GM18873 (cell line): ENCODE measurements at regions not wholly inside any gene's neighbourhood (a gene's known extent, or its start where the extent isn't known, plus 50 kb on each side); places are given as distances from the start of the nearest gene placed in this dataset.
"Not testable (repeated sequence)": the region's sequence is repeated elsewhere in the genome, so short reads cannot be mapped to it uniquely, and the experiment has no call there.

ENCODE experiments used
- ATAC-seq: cut with Tn5 transposase; IDR thresholded peaks from one replicate; pipeline ENCODE4 v1.9.1; 2021; ENCODE audit warnings: mild to moderate bottlenecking, moderate library complexity, moderate number of reproducible peaks; ENCODE audit not compliant: unreplicated experiment, low FRiP score

GRCh38 chr12:102299731-102300130 lies 102.1 kb upstream of the PMCH start:
- no peak for ATAC-seq

- ATAC-seq = no peak
These were observed 100.4 kb upstream of the PMCH start for GRCh38 chr12:102298022-102298421.

- no peak for ATAC-seq
These were observed 99.8 kb upstream of the PMCH start for GRCh38 chr12:102297412-102297811.

GRCh38 chr12:102294568-102294967 lies 96.9 kb upstream of the PMCH start:
- ATAC-seq = no peak

GRCh38 chr12:102291498-102292440 lies 94.1 kb upstream of the PMCH start:
- ATAC-seq = not testable (repeated sequence)

GRCh38 chr12:102289702-102290101 lies 92.1 kb upstream of the PMCH start:
- ATAC-seq = not testable (repeated sequence)

GRCh38 chr12:102281231-102281630 lies 83.6 kb upstream of the PMCH start:
- no peak for ATAC-seq

- ATAC-seq = not testable (repeated sequence)
These were observed 58.1 kb upstream of the PMCH start for GRCh38 chr12:102255687-102256086.

- not testable (repeated sequence) for ATAC-seq
These were observed 53.4 kb upstream of the PMCH start for GRCh38 chr12:102251005-102251404.

- no peak for ATAC-seq
These were observed 51.6 kb upstream of the PMCH start for GRCh38 chr12:102249079-102249841.
